T-helper 1 cell (primary cell): ENCODE measurements at regions not wholly inside any gene's neighbourhood (a gene's known extent, or its start where the extent isn't known, plus 50 kb on each side); places are given as distances from the start of the nearest gene placed in this dataset.

Source experiments
- DNase-seq, 5 donors: peaks; one replicate each; pipeline ENCODE4 v3.0.0-alpha.2; 2012 to 2020

DNA sequence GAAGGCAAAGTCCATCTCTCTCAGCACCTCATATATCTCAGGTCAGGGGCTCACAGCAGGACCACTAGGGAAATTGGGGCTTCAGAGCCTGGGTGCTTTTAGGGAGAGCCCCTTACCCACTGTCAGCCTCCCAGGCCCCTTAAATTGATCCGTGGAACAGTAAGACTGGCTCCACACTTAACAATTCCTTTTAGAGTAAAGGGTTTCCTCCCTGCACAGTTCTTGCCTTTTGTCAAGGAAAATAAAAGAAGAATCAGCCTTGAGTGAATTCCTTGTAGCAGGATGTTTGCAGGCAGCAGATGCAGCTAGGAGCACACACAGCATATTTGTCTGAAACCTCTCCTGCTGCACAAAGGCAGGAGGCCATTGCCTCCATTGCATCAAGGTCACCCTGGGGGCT, 184.9 kb downstream of the SEC16B start:
- no peak for DNase-seq

GRCh38 chr1:177784409-177784808, 185.4 kb downstream of the SEC16B start:
- DNase-seq, result no peak

GRCh38 chr1:177783051-177783450, 186.8 kb downstream of the SEC16B start:
- no peak for DNase-seq

DNA sequence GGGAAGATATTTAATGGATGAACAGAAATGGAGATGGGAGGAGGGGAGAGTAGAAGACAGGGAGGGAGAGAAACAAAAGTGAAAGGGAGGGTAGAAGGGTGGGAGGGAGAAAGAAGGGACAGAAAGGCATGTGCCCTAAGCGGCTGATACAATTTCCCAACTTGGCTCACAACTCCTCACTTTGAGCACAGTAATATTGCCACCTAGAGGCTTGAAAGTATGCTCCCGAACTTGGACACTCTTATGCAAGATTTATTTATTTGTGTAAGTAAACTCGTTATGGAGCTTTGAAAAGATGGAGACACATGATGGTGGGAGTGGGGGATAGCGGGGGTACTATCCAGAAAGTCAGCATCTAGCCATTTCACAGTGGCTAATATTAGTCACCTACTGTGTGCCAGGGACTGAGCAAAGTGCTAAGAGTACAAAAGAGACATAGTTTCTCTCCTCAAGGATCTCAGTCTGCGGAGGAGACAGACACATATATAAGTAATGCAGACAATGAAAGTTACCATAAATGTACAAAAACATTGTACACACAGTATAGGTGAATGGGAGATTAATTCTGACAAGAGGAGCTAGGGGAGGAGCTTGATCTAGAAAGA, 189.7 kb downstream of the SEC16B start:
- DNase-seq, result no peak

- no peak for DNase-seq
Measured at GRCh38 chr1:177779166-177779965, 190.5 kb downstream of the SEC16B start.

- no peak for DNase-seq
Measured at GRCh38 chr1:177775924-177776323, 193.9 kb downstream of the SEC16B start.

GRCh38 chr1:177772386-177772960, 197.4 kb downstream of the SEC16B start:
- DNase-seq, result no peak

- no peak for DNase-seq
Measured at GRCh38 chr1:177771688-177772087, 198.2 kb downstream of the SEC16B start.

- DNase-seq, result no peak
Measured at GRCh38 chr1:177770096-177770495, 199.8 kb downstream of the SEC16B start.

DNA sequence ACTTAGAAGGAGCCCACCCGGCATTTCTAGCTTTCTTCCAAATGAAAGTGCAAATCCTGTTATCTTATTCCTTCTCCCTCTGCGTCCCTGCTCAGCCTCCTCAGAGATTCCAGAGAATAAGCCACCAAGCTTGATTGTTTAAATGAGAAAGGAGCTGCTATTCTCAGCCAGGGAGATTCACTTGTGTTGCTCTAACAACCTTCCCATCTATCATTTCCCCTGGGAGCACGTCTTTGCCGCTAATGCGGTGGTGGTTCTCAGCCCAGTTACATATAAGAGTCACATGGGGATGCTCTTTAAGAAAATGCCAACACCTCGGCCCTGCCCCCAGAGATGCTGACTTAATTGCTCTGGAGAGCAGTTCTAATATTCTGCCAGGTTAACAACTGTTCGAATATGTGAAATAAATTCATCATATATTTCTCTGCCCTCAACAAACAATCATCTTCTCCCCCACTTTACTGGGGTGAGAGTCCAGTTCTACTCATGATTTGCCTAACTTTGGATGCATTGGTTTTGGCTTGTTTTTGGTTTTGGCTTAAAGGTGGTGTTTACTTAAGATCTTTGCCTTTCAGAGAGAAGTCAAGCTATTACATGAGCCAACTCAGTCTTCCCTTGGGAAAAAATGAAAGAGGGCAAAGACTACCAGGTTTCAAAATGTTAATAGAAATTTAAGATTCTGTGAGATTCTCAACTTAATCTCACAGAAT, 213.9 kb downstream of the SEC16B start:
- no peak for DNase-seq

DNA sequence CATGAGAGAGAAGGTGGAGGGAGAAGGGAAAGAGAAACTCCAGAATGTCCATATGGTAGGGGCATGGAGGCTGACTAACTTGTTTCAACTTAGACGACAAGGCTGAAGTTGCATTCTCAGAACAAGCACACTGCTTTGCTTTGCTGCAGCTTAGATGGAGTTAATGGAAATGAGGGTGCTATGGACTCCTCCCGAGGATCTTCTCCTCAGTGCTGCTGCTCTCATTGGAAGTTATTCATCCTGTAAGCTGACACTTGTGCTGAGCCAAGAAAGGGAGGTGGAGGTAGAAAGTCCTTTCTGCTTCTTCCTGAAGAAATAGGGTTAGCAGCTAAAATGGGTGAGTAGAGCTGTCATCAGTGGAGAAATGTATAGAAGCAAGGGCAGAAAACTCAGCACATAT, 215.3 kb downstream of the SEC16B start:
- DNase-seq, result no peak

DNA sequence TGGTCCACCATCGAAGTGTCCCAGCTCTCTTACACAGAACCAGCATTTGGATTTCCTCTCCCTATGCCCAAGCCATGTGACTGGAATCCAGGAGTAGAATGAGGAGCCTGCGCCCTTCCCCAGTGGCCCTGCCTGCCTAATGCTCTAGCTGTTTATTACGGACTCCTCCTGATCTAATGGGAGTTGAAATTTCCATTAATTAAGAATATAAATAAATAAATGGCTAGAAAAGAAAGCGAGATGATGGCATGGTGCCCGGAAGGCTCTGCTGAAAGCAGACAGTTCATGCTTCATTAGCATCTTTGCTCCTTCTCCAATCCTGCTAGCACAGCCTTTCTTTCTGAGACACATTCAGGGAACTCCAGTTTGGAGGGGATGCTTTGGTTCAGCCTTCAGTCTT, 216.2 kb downstream of the SEC16B start:
- no peak for DNase-seq

DNA sequence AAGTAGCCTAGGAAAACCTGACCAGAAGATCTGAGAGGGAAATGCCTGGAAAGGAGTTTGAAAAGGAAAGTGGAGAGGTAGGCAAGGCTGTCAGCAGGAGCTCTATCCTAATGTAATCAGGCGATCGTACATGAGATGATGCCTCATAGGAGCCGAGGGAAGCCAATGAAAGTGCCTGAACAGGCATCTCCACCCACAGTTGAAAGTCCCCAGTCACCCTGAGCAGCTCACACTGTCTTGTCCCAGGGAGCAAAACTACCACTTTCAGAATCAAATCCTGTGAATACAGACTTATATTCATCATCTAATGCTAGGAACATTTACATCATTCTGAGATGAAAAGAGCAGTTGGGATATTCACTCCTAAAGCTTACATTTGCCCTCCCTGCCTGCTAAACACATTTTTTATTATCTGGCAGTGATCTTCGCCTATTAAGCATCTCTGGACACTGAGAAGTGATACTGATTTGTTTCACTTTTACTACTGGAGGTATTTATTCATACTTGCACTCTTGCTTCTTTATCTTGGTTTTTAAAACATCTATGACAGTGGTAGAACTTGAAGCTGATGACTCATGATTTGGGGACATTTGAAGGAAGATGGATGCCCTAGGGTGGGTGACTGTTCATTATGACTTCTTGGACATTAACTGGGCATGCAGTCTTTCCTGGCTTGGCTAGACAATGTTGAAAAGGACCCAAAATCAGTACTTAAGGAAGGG, 221.6 kb downstream of the SEC16B start:
- no peak for DNase-seq

DNA sequence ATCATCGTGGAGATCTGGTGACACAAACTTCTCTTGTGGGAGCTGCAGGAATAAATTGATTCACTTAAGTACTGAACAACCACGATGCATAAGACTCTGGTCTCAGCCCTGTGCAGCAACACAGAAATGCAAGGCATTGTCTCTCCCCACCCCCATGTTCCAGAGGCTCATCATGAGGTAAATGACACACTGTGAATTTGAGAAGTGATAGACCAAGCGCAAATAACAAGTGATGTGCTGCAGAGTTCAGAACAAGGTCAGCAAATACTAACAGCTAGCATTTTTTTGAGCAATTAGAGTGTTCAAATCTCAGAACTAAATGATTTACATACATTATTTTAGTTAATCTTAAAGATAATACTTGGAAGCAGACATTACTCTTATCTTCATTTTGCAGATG, 223.7 kb downstream of the SEC16B start:
- DNase-seq, result no peak

DNA sequence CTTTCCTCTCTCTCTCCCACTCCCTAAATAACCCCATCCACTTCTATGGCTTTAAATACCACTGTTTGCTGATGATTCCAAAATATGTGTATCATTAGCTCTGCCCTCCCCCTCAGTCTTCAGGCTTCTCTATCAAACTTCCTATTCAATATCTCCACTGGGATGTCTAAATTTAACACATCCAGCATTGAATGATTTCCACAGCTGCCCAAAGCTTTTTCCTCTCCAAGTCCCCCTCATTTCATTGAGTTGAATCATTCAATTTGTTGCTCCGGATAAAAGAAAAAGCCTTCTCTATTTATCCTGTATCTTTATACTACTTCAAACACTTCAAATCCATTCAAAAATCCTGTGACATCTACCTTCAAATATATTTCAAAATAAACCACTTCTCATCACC, 225.0 kb downstream of the SEC16B start:
- DNase-seq, result no peak

GRCh38 chr1:177741476-177741875, 228.4 kb downstream of the SEC16B start:
- DNase-seq, result no peak

DNA sequence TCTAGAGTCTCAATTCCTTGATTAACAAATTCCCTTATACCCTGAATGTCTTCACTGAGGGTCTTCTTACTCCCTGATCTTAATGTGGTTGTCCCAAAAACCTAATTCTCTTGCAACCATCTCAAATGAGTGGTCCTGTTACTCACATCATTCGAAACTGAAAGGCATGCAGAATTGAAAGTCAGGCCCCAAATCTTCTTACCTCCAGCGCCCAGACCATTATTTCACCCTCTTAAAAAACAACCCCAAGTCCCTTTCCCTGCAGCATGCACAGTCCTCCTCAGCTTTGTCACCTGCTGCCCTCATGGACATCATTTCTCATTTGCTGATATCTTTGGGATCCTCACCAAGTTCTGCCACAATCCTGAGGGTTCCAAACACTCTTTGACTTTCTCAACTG, 230.1 kb downstream of the SEC16B start:
- DNase-seq, result no peak

DNA sequence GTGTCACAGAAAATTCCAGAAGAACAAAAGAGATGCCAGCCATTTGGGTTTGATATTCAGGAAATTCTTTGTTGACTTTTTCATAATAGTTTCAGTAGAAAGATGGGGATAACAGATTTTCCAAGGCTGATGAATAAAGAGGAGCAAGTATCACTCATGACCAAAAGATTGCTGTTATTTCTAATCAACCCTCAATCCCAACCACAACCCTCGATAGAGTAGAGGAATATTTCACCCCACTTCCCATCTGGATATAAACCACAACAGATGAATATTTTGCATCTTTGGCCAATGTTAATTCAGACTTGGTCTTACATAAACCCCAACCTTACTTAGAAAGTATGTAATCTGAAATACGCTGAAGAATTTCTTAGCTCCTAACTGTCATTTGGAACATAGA, 232.4 kb downstream of the SEC16B start:
- DNase-seq, result no peak

- no peak for DNase-seq
Measured at GRCh38 chr1:177732178-177732577, 237.7 kb downstream of the SEC16B start.

- DNase-seq, result no peak
Measured at GRCh38 chr1:177729646-177730045, 240.2 kb downstream of the SEC16B start.

DNA sequence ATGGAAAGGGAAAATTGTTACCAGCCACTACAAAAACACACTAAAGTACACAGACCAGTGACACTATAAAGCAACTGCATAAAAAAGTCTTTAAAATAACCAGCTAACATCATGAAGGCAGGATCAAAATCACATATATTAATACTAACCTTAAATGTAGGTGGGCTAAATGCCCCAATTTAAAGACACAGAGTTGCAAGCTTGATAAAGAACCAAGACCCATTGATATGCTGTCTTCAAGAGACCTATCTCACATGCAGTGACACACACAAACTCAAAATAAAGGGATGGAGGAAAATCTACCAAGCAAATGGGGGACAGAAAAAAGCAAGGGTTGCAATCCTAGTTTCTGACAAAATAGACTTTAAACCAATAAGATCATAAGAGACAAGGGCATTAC, 246.3 kb downstream of the SEC16B start:
- DNase-seq, result no peak

DNA sequence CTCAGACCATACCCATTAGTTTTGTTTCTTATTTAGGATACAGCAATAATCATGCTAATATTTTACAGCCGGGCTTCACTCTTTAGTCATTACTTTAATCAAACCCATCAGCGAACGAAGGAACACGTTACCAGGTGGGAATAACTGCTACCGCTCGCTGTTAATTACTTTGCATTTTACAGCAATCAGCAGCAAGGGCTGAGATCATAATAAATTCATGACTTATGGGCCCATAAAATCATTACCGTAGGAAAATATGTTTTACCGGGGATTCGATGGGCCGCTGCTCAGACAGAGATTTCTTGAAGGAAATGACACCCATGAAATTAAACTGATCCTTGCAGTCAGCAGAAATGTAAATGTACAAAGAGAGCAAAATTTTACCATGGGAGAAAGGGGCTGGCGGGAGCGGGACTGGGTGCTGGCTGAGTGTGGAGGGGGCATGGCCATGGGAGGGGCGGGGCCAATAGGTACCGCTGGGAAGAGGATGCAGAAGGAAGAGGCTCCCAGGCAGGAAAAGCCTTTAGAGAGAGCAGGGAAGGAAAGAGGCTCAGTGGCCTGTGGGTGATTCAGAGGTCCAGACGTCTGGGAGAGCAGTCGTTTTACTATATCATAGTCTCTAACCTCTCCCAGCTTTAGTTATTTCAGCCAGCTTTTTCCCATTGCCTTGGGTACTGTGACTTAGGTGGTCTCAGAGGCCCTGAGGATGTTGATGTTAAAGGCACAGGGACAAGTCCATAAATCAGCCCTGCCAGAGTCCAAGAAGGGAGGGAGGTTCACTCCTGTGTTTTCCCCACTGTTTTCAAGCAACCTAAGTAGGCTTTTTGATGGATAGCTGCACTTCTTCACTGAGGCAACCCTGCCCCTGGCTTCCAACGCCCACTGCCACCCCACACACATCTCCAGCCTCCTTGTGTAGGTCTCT, 258.9 kb downstream of the SEC16B start:
- DNase-seq, result no peak
